Kidney (tissue), 13 donors: ENCODE measurements at regions not wholly inside any gene's neighbourhood (a gene's known extent, or its start where the extent isn't known, plus 50 kb on each side); places are given as distances from the start of the nearest gene placed in this dataset.

Experiments
- DNase-seq, 5 donors: peaks; one replicate each; pipeline ENCODE4 v3.0.0-alpha.2; 2013 to 2020
- FAIRE-seq: peaks from 2 replicates; lab custom pipeline; 2012; peaks lifted over from hg19 to GRCh38; lab: Jason Lieb, UNC
- H3K27ac ChIP-seq, 2 donors: one replicate each; pipeline ENCODE4 v1.7.0; 2013; ENCODE audit warnings: low read depth in 2 of 2, low read length in 2 of 2, inconsistent platforms in 1 of 2
- H3K27me3 ChIP-seq: one replicate; pipeline ENCODE4 v1.7.1; 2013; ENCODE audit warnings: low read length, inconsistent platforms; ENCODE audit not compliant: control insufficient read depth, insufficient read depth
- H3K36me3 ChIP-seq, 3 donors: one replicate each; pipeline versions ENCODE4 v1.7.0 to v1.7.1; 2013; ENCODE audit warnings: low read length in 3 of 3, control low read depth in 1 of 3, inconsistent platforms in 1 of 3; ENCODE audit not compliant: insufficient read depth in 3 of 3, control insufficient read depth in 2 of 3
- H3K4me1 ChIP-seq, 3 donors: one replicate each; pipeline versions ENCODE4 v1.7.0 to v1.7.1; 2013; ENCODE audit warnings: low read length in 3 of 3, inconsistent platforms in 1 of 3, low read depth in 1 of 3; ENCODE audit not compliant: control insufficient read depth in 2 of 3, insufficient read depth in 2 of 3
- H3K4me3 ChIP-seq, 3 donors: one replicate each; pipeline versions ENCODE4 v1.7.0 to v1.8.1; 2013; ENCODE audit warnings: low read length in 3 of 3, control low read depth in 1 of 3, inconsistent platforms in 1 of 3
- H3K9ac ChIP-seq, 3 donors: one replicate each; pipeline versions ENCODE4 v1.7.0 to v1.7.1; 2013; ENCODE audit warnings: low read length in 3 of 3, control low read depth in 1 of 3, inconsistent platforms in 1 of 3
- H3K9me3 ChIP-seq, 3 donors: one replicate each; pipeline versions ENCODE4 v1.7.0 to v1.7.1; 2013; ENCODE audit warnings: low read length in 3 of 3, control low read depth in 1 of 3, inconsistent platforms in 1 of 3; ENCODE audit not compliant: control insufficient read depth in 2 of 3, insufficient read depth in 1 of 3
- CTCF ChIP-seq: IDR thresholded peaks from 3 replicates; pipeline ENCODE4 v1.5.1; 2012; ENCODE audit warnings: mild to moderate bottlenecking, moderate library complexity, borderline replicate concordance; ENCODE audit not compliant: insufficient read depth; ENCODE audit errors: extremely low read depth
- intact Hi-C: fragments of 100-400 bp; cut with DNase I; formaldehyde crosslinking; loops from one replicate; pipeline ENCODE4 v1.11.1; 2022
- donor health status: control.
- donor health status: control.
- donor health status: control.
- donor health status: control.
- donor health status: control.
- donor health status: DM: yes; HTN: yes; CAD: no.
- donor health status: Normal renal cell carcinoma (clear cell type).

- no peak for DNase-seq
- H3K9ac ChIP-seq: no peak overlapping the region
- H3K9me3 ChIP-seq: no peaks in the 10 kb centered on the region
- H3K4me1 ChIP-seq: no peaks in the 10 kb centered on the region
- no peak overlapping the region for H3K27ac ChIP-seq
- no peak overlapping the region for H3K4me3 ChIP-seq
- FAIRE-seq: no peak
- no peaks in the 10 kb centered on the region for H3K36me3 ChIP-seq
- no peak for TF ChIP-seq CTCF
- intact Hi-C loops: no loop called here
- H3K27me3 ChIP-seq: no peaks in the 10 kb centered on the region
Measured at GRCh38 chrX:95382799-95383198, 1301.8 kb upstream of the DIAPH2 start.

- intact Hi-C loops: no loop called here
- Histone ChIP-seq H3K4me3 (no peak overlapping the region), H3K27me3 (no peaks in the 10 kb centered on the region), H3K27ac (no peak overlapping the region), H3K4me1 (no peaks in the 10 kb centered on the region), H3K9me3 (no peaks in the 10 kb centered on the region), H3K36me3 (no peaks in the 10 kb centered on the region), H3K9ac (no peak overlapping the region)
- no peak for TF ChIP-seq CTCF
- FAIRE-seq (no peak), DNase-seq (no peak)
Measured at GRCh38 chrX:95383778-95384177, 1300.9 kb upstream of the DIAPH2 start.

GRCh38 chrX:95427389-95427788, 1257.3 kb upstream of the DIAPH2 start:
- Histone ChIP-seq H3K4me1 (no peaks in the 10 kb centered on the region), H3K9ac (no peak overlapping the region), H3K9me3 (no peaks in the 10 kb centered on the region), H3K36me3 (no peaks in the 10 kb centered on the region), H3K27ac (no peak overlapping the region), H3K4me3 (no peak overlapping the region), H3K27me3 (no peaks in the 10 kb centered on the region)
- intact Hi-C loops: no loop called here
- no peak for FAIRE-seq
- DNase-seq: no peak
- no peak for TF ChIP-seq CTCF

- Histone ChIP-seq H3K27me3 (no peaks in the 10 kb centered on the region), H3K9ac (no peak overlapping the region), H3K36me3 (no peaks in the 10 kb centered on the region), H3K4me3 (no peak overlapping the region), H3K9me3 (no peaks in the 10 kb centered on the region), H3K4me1 (no peaks in the 10 kb centered on the region), H3K27ac (no peak overlapping the region)
- intact Hi-C loops: no loop called here
- no peak for DNase-seq
- TF ChIP-seq CTCF: no peak
- FAIRE-seq: no peak
Measured at GRCh38 chrX:95435198-95435597, 1249.4 kb upstream of the DIAPH2 start.
